H1 (cell line): ENCODE measurements at regions not wholly inside any gene's neighbourhood (a gene's known extent, or its start where the extent isn't known, plus 50 kb on each side); places are given as distances from the start of the nearest gene placed in this dataset.

Experiments
- CTCF ChIA-PET: fragments of 300-600 bp; sonication (Branson Sonifier 250); formaldehyde crosslinking; loops from one replicate; lab custom pipeline; 2021; ENCODE audit not compliant: partially characterized antibody; lab: Charles Lee
- POLR2A ChIA-PET: fragments of 300-600 bp; sonication (Branson Sonifier 250); formaldehyde crosslinking; loops from one replicate; lab custom pipeline; 2021; ENCODE audit warnings: inconsistent platforms; ENCODE audit not compliant: partially characterized antibody; lab: Charles Lee
- DNase-seq, 2 experiments: peaks; one replicate each; pipeline versions ENCODE4 v3.0.0 to v3.0.0-alpha.2; 2010 to 2022; ENCODE audit warnings: low spot score in 2 of 2, low read depth in 1 of 2, mixed read lengths in 1 of 2
- FAIRE-seq: peaks from 2 replicates; lab custom pipeline; 2011; peaks lifted over from hg19 to GRCh38; lab: Jason Lieb, UNC
- H2AFZ ChIP-seq: 2 replicates; pipeline ENCODE4 v1.8.1; 2012; ENCODE audit warnings: low read length, inconsistent platforms
- H2AK5ac ChIP-seq: 2 replicates; pipeline ENCODE4 v1.6.1; 2013; ENCODE audit warnings: low read depth, low read length
- H2BK120ac ChIP-seq: replicated peaks from 2 replicates; pipeline ENCODE3; 2013; ENCODE audit warnings: low read depth, low read length, inconsistent platforms
- H2BK12ac ChIP-seq: 2 replicates; pipeline ENCODE4 v1.6.1; 2013; ENCODE audit warnings: low read depth, low read length
- H2BK15ac ChIP-seq: 2 replicates; pipeline ENCODE4 v1.6.1; 2013; ENCODE audit warnings: low read length
- H2BK20ac ChIP-seq: 2 replicates; pipeline ENCODE4 v1.6.1; 2013; ENCODE audit warnings: low read length
- H2BK5ac ChIP-seq: 2 replicates; pipeline ENCODE4 v1.6.1; 2013; ENCODE audit warnings: low read depth, low read length
- H3K14ac ChIP-seq: 2 replicates; pipeline ENCODE4 v1.6.1; 2013; ENCODE audit warnings: inconsistent platforms; ENCODE audit not compliant: insufficient read length
- H3K18ac ChIP-seq: 2 replicates; pipeline ENCODE4 v1.6.1; 2013; ENCODE audit warnings: low read length; ENCODE audit errors: extremely low read depth
- H3K23ac ChIP-seq: 2 replicates; pipeline ENCODE4 v1.6.1; 2013; ENCODE audit warnings: inconsistent platforms; ENCODE audit not compliant: insufficient read length
- H3K23me2 ChIP-seq: 2 replicates; pipeline ENCODE4 v1.6.1; 2013; ENCODE audit warnings: low read depth, low read length
- H3K27ac ChIP-seq: 2 replicates; pipeline ENCODE4 v1.6.1; 2011; ENCODE audit warnings: low read depth, low read length, inconsistent platforms
- H3K27me3 ChIP-seq, 4 experiments: replicated peaks in 1 of 4; 1 replicate in 1 of 4; 2 replicates in 3 of 4; pipeline versions ENCODE4 v1.6.1 to v1.8.1; 2011 to 2013; ENCODE audit warnings: low read length in 3 of 4, mild to moderate bottlenecking in 3 of 4, inconsistent platforms in 2 of 4, mixed read lengths in 2 of 4, moderate library complexity in 1 of 4; ENCODE audit not compliant: control insufficient read depth in 3 of 4, insufficient read depth in 3 of 4; ENCODE audit errors: extremely low read depth in 1 of 4
- H3K36me3 ChIP-seq, 4 experiments: 2 replicates each; pipeline versions ENCODE4 v1.6.1 to v1.8.1; 2011 to 2013; ENCODE audit warnings: mild to moderate bottlenecking in 4 of 4, low read length in 3 of 4, moderate library complexity in 2 of 4, control low read depth in 1 of 4, inconsistent platforms in 1 of 4; ENCODE audit not compliant: insufficient read depth in 4 of 4, control insufficient read depth in 2 of 4
- H3K4ac ChIP-seq: replicated peaks from 2 replicates; pipeline ENCODE3; 2013; ENCODE audit warnings: low read length, low read depth, mixed read lengths, inconsistent platforms; ENCODE audit not compliant: insufficient read length
- H3K4me1 ChIP-seq, 4 experiments: replicated peaks in 1 of 4; 1 replicate in 1 of 4; 2 replicates in 3 of 4; pipeline versions ENCODE4 v1.6.1 to v1.8.1; 2011 to 2013; ENCODE audit warnings: low read length in 3 of 4, inconsistent platforms in 2 of 4, mixed read lengths in 1 of 4; ENCODE audit not compliant: insufficient read depth in 4 of 4, control insufficient read depth in 3 of 4
- H3K4me2 ChIP-seq, 2 experiments: 2 replicates each; pipeline versions ENCODE4 v1.6.1 to v1.8.1; 2011 to 2013; ENCODE audit warnings: low read depth in 2 of 2, low read length in 2 of 2, control low read depth in 1 of 2, inconsistent platforms in 1 of 2, mild to moderate bottlenecking in 1 of 2; ENCODE audit not compliant: insufficient read depth in 1 of 2
- H3K4me3 ChIP-seq, 4 experiments: fragments of 200-600, 300-600 bp in 1 of 4; sonication (generic), shearing (Covaris generic), sonication (Bioruptor Twin) in 1 of 4; 2 replicates each; pipeline versions ENCODE4 v1.5.1 to v1.8.1; 2011 to 2016; ENCODE audit warnings: low read length in 4 of 4, low read depth in 3 of 4, control low read depth in 2 of 4, inconsistent platforms in 2 of 4, mild to moderate bottlenecking in 2 of 4, mixed read lengths in 1 of 4, moderate library complexity in 1 of 4; ENCODE audit not compliant: insufficient read depth in 2 of 4; ENCODE audit errors: extremely low read depth in 1 of 4
- H3K56ac ChIP-seq: replicated peaks from 2 replicates; pipeline ENCODE3; 2013; ENCODE audit warnings: low read depth, mild to moderate bottlenecking, mixed read lengths, low read length, inconsistent platforms; ENCODE audit not compliant: insufficient read length
- H3K79me1 ChIP-seq: 2 replicates; pipeline ENCODE4 v1.6.1; 2013; ENCODE audit warnings: low read depth, low read length, control low read depth
- H3K79me2 ChIP-seq, 2 experiments: 2 replicates each; pipeline versions ENCODE4 v1.6.1 to v1.8.1; 2012 to 2013; ENCODE audit warnings: low read length in 2 of 2, mild to moderate bottlenecking in 2 of 2, inconsistent platforms in 1 of 2; ENCODE audit not compliant: insufficient read depth in 2 of 2, control insufficient read depth in 1 of 2
- H3K9ac ChIP-seq, 4 experiments: replicated peaks in 1 of 4; 1 replicate in 1 of 4; 2 replicates in 3 of 4; pipeline versions ENCODE4 v1.6.1 to v1.8.1; 2011 to 2013; ENCODE audit warnings: low read depth in 3 of 4, low read length in 3 of 4, control low read depth in 2 of 4, mild to moderate bottlenecking in 2 of 4, moderate library complexity in 2 of 4, inconsistent platforms in 1 of 4; ENCODE audit errors: extremely low read depth in 1 of 4
- H3K9me3 ChIP-seq, 2 experiments: 2 replicates each; pipeline versions ENCODE4 v1.6.1 to v1.8.1; 2012 to 2013; ENCODE audit warnings: mild to moderate bottlenecking in 2 of 2, moderate library complexity in 2 of 2, control low read depth in 1 of 2, inconsistent platforms in 1 of 2, low read depth in 1 of 2, low read length in 1 of 2, mixed read lengths in 1 of 2; ENCODE audit not compliant: insufficient read depth in 2 of 2
- H4K20me1 ChIP-seq, 2 experiments: replicated peaks in 1 of 2; 2 replicates each; pipeline versions ENCODE3 to v1.8.1; 2011 to 2013; ENCODE audit warnings: inconsistent platforms in 2 of 2, low read length in 2 of 2, mild to moderate bottlenecking in 1 of 2; ENCODE audit not compliant: insufficient read depth in 2 of 2, control insufficient read depth in 1 of 2
- H4K5ac ChIP-seq: 2 replicates; pipeline ENCODE4 v1.6.1; 2013; ENCODE audit warnings: low read length, low read depth, mixed read lengths, inconsistent platforms; ENCODE audit not compliant: insufficient read length
- H4K8ac ChIP-seq: 2 replicates; pipeline ENCODE4 v1.8.0; 2013; ENCODE audit warnings: mild to moderate bottlenecking, moderate library complexity, low read length, inconsistent platforms; ENCODE audit not compliant: insufficient read depth; ENCODE audit errors: extremely low read depth
- H4K91ac ChIP-seq: replicated peaks from 2 replicates; pipeline ENCODE3; 2013; ENCODE audit warnings: low read length, mixed read lengths, inconsistent platforms; ENCODE audit not compliant: insufficient read length
- CHD1 ChIP-seq: IDR thresholded peaks from 2 replicates; pipeline ENCODE4 v1.6.1; 2012; ENCODE audit warnings: low read depth, low read length, improper control_type of control experiment
- GABPA ChIP-seq: IDR thresholded peaks from 2 replicates; pipeline ENCODE4 v1.6.1; 2011; ENCODE audit warnings: mild to moderate bottlenecking, low read length, moderate library complexity, borderline replicate concordance; ENCODE audit not compliant: insufficient read depth
- HDAC2 ChIP-seq, 2 experiments: fragments of 300-600 bp in 1 of 2; sonication (generic) in 1 of 2; IDR thresholded peaks; 2 replicates each; pipeline ENCODE4 v1.6.1; 2011 to 2012; ENCODE audit warnings: low read depth in 2 of 2, low read length in 2 of 2, mild to moderate bottlenecking in 2 of 2, moderate library complexity in 2 of 2, borderline replicate concordance in 1 of 2, inconsistent platforms in 1 of 2
- JUN ChIP-seq: IDR thresholded peaks from 2 replicates; pipeline ENCODE4 v1.6.1; 2011; ENCODE audit warnings: low read depth, mild to moderate bottlenecking, improper control_type of control experiment, low read length
- KDM4A ChIP-seq: IDR thresholded peaks from one replicate; pipeline ENCODE4 v1.7.1; 2012; ENCODE audit warnings: low read depth, mild to moderate bottlenecking, moderate library complexity, low read length, inconsistent platforms; ENCODE audit not compliant: severe bottlenecking
- RFX5 ChIP-seq: IDR thresholded peaks from 2 replicates; pipeline ENCODE4 v1.6.1; 2011; ENCODE audit warnings: low read depth, low read length, improper control_type of control experiment, borderline replicate concordance
- SIRT6 ChIP-seq: IDR thresholded peaks from one replicate; pipeline ENCODE4 v1.7.1; 2012; ENCODE audit warnings: low read length, inconsistent platforms
- SP1 ChIP-seq: IDR thresholded peaks from 2 replicates; pipeline ENCODE4 v1.6.1; 2011; ENCODE audit warnings: low read depth, low read length
- TAF1 ChIP-seq: IDR thresholded peaks from 2 replicates; pipeline ENCODE4 v1.6.1; 2011; ENCODE audit warnings: mild to moderate bottlenecking, low read depth, low read length
- TCF12 ChIP-seq: IDR thresholded peaks from 2 replicates; pipeline ENCODE4 v1.6.1; 2011; ENCODE audit warnings: low read depth, mild to moderate bottlenecking, low read length
- YY1 ChIP-seq: IDR thresholded peaks from 2 replicates; pipeline ENCODE4 v1.6.1; 2011; ENCODE audit warnings: low read depth, mild to moderate bottlenecking, low read length
- ZNF274 ChIP-seq: IDR thresholded peaks from 2 replicates; pipeline ENCODE4 v1.7.0; 2012; ENCODE audit warnings: low read length, borderline replicate concordance; ENCODE audit errors: extremely low read depth
- WGBS, 2 experiments: shearing (Covaris generic) in 1 of 2; methylation state at CpG; one replicate each; pipeline versions ENCODE4 v1.1.6 to v1.1.7; 2013 to 2015; ENCODE audit warnings: low lambda C conversion rate in 2 of 2, mixed read lengths in 2 of 2, inconsistent platforms in 1 of 2, low coverage in 1 of 2, missing lambda C conversion rate in 1 of 2; ENCODE audit not compliant: insufficient replicate concordance in 2 of 2, insufficient coverage in 1 of 2, insufficient read length in 1 of 2; ENCODE audit errors: extremely low coverage in 1 of 2, missing lambda C conversion rate in 1 of 2; 5-methylcytosine and 5-hydroxymethylcytosine counted together
- TF ChIP-seq, protein P1 (sequence below): IDR thresholded peaks from 2 replicates; pipeline ENCODE4 v1.6.1; 2012; ENCODE audit warnings: inconsistent platforms

DNA sequence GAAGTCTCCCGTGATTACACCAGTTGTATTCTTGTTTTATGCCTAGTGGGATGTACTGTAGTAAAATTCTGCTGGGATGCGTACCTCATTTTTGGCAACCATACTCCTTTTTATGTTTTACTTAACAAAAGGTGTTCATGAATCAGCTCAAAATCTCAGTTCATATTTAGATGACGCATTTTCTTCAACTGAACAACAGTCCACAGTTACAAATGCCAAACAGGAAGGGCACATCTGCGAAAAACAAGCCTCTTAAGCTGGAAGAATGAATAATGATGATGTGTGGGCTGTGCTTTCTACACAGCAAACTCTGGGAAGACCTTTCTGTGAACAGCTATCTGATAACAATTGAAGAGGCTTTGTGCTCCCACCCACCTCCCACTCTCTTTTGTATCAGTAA is 68.4 kb upstream of the NRBF2 start:
- H2BK12ac ChIP-seq = no peak overlapping the region
- no peak overlapping the region for H3K4ac ChIP-seq
- no peaks in the 10 kb centered on the region for H3K79me2 ChIP-seq
- 79% methylated on average over 4 of the region's 4 CpGs; no CpG with 5 or more reads in 1 of the 2 experiments for WGBS, 2 experiments
- H3K23ac ChIP-seq = no peak overlapping the region
- no peak overlapping the region for H4K8ac ChIP-seq
- no peaks in the 10 kb centered on the region for H3K9me3 ChIP-seq
- H3K27me3 ChIP-seq = no peaks in the 10 kb centered on the region
- FAIRE-seq = no peak
- H3K56ac ChIP-seq = no peak overlapping the region
- no peak overlapping the region for H2AK5ac ChIP-seq
- H3K9ac ChIP-seq = no peak overlapping the region
- H4K20me1 ChIP-seq = no peaks in the 10 kb centered on the region
- no peak overlapping the region for H2BK15ac ChIP-seq
- H3K36me3 ChIP-seq = no peaks in the 10 kb centered on the region
- no peaks in the 10 kb centered on the region for H3K79me1 ChIP-seq
- no peak overlapping the region for H2BK20ac ChIP-seq
- peaks cover 0 to 2% (median 0%) of the 10 kb centered on the region in 4 experiments; a peak in 1 of 7 replicates for H3K4me1 ChIP-seq
- no peaks in the 10 kb centered on the region for H3K23me2 ChIP-seq
- ChIA-PET POLR2A (no interaction called here), CTCF (interaction anchor here (0.6 to 0.9 kb wide), 3 partner anchors 8 to 752 kb away, joined by 3 read pairs; no protein-coding TSS in a partner anchor)
- H2BK5ac ChIP-seq = no peak overlapping the region
- no peak overlapping the region for H4K91ac ChIP-seq
- no peak overlapping the region for H2BK120ac ChIP-seq
- no peak for DNase-seq
- no peak overlapping the region for H3K18ac ChIP-seq
- H3K4me3 ChIP-seq = no peak overlapping the region
- H3K27ac ChIP-seq = no peak overlapping the region
- no peak overlapping the region for H3K14ac ChIP-seq
- H3K4me2 ChIP-seq = no peak overlapping the region
- 0 out of 2 replicates have a peak overlapping the region, but pooled peaks have one; percentile 40 for H2AFZ ChIP-seq
- no peak overlapping the region for H4K5ac ChIP-seq
- TF ChIP-seq TAF1 (no peak), KDM4A (no peak), JUN (no peak), RFX5 (no peak), SP1 (no peak), TCF12 (no peak), SIRT6 (no peak), YY1 (no peak), ZNF274 (no peak), HDAC2 (IDR thresholded peaks at IDR 0.05; ENCODE audit: borderline replicate concordance in 1 of 2, low read depth in 2 of 2, low read length in 2 of 2) (no peak), GABPA (no peak), CHD1 (no peak)
- TF ChIP-seq, protein P1, sequence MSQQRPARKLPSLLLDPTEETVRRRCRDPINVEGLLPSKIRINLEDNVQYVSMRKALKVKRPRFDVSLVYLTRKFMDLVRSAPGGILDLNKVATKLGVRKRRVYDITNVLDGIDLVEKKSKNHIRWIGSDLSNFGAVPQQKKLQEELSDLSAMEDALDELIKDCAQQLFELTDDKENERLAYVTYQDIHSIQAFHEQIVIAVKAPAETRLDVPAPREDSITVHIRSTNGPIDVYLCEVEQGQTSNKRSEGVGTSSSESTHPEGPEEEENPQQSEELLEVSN = no peak
